Esophagus muscularis mucosa (tissue), 4 donors: ENCODE measurements at regions not wholly inside any gene's neighbourhood (a gene's known extent, or its start where the extent isn't known, plus 50 kb on each side); places are given as distances from the start of the nearest gene placed in this dataset.

Experiments used
- CTCF ChIP-seq, 3 experiments: fragments of 200-600 bp in 2 of 3; fragments of 450-650 bp in 1 of 3; sonication (generic) in 2 of 3; IDR thresholded peaks; one replicate each; pipeline ENCODE4 v1.5.1; 2017 to 2019; ENCODE audit warnings: antibody characterized with exemption in 3 of 3, mild to moderate bottlenecking in 2 of 3, moderate library complexity in 1 of 3
- EP300 ChIP-seq: sonication (generic); formaldehyde crosslinking; IDR thresholded peaks from one replicate; pipeline ENCODE4 v1.6.1; 2017; ENCODE audit warnings: antibody characterized with exemption
- POLR2A ChIP-seq: fragments of 450-650 bp; IDR thresholded peaks from one replicate; pipeline ENCODE4 v1.6.1; 2017; ENCODE audit warnings: antibody characterized with exemption, moderate library complexity, mild to moderate bottlenecking, low read depth

- TF ChIP-seq CTCF (IDR thresholded peaks at IDR 0.05), result no peak
- TF ChIP-seq EP300, result no peak
- no peak for TF ChIP-seq POLR2A
Observed at GRCh38 chr19:16000024-16000663, 51.3 kb downstream of the OR10H4 start.
